Medulla oblongata (tissue), 1 donor: ENCODE measurements at regions not wholly inside any gene's neighbourhood (a gene's known extent, or its start where the extent isn't known, plus 50 kb on each side); places are given as distances from the start of the nearest gene placed in this dataset.

ENCODE experiments used
- DNase-seq: peaks from one replicate; pipeline ENCODE4 v3.0.0-alpha.2; 2015; ENCODE audit errors: extremely low spot score

GRCh38 chr6:132096996-132097395, 145.8 kb upstream of the CCN2 start:
- no peak for DNase-seq

- no peak for DNase-seq
These were observed 145.1 kb upstream of the CCN2 start for GRCh38 chr6:132096245-132096644.

GRCh38 chr6:132089173-132089572, 138.0 kb upstream of the CCN2 start:
- no peak for DNase-seq

GRCh38 chr6:132088150-132088549, 137.0 kb upstream of the CCN2 start:
- no peak for DNase-seq

GRCh38 chr6:132087391-132087790, 136.2 kb upstream of the CCN2 start:
- no peak for DNase-seq

GRCh38 chr6:132085731-132086130, 134.6 kb upstream of the CCN2 start:
- DNase-seq = no peak

- no peak for DNase-seq
These were observed 133.8 kb upstream of the CCN2 start for GRCh38 chr6:132084811-132085509.

- no peak for DNase-seq
These were observed 131.2 kb upstream of the CCN2 start for GRCh38 chr6:132082421-132082820.

GRCh38 chr6:132081338-132081737, 130.2 kb upstream of the CCN2 start:
- DNase-seq = no peak

- DNase-seq = no peak
These were observed 128.1 kb upstream of the CCN2 start for GRCh38 chr6:132079286-132079685.

GRCh38 chr6:132076452-132076851, 125.3 kb upstream of the CCN2 start:
- DNase-seq = no peak

- DNase-seq = no peak
These were observed 121.7 kb upstream of the CCN2 start for GRCh38 chr6:132072831-132073230.

GRCh38 chr6:132072271-132072670, 121.1 kb upstream of the CCN2 start:
- DNase-seq = no peak

GRCh38 chr6:132070356-132070755, 119.2 kb upstream of the CCN2 start:
- DNase-seq = peak; percentile 7

GRCh38 chr6:132068766-132069165, 117.6 kb upstream of the CCN2 start:
- DNase-seq = no peak

- DNase-seq = no peak
These were observed 116.1 kb upstream of the CCN2 start for GRCh38 chr6:132067286-132067685.

GRCh38 chr6:132065556-132065955, 114.4 kb upstream of the CCN2 start:
- DNase-seq = no peak

- no peak for DNase-seq
These were observed 112.6 kb upstream of the CCN2 start for GRCh38 chr6:132063738-132064137.

GRCh38 chr6:132063204-132063603, 112.0 kb upstream of the CCN2 start:
- DNase-seq = no peak

- no peak for DNase-seq
These were observed 111.5 kb upstream of the CCN2 start for GRCh38 chr6:132062626-132063025.

GRCh38 chr6:132061381-132061780, 110.2 kb upstream of the CCN2 start:
- DNase-seq = no peak

GRCh38 chr6:132060591-132060990, 109.4 kb upstream of the CCN2 start:
- DNase-seq = no peak

- no peak for DNase-seq
These were observed 107.8 kb upstream of the CCN2 start for GRCh38 chr6:132058975-132059374.

- DNase-seq = no peak
These were observed 103.4 kb upstream of the CCN2 start for GRCh38 chr6:132054525-132054924.
